Keratinocyte (primary cell): ENCODE measurements at regions not wholly inside any gene's neighbourhood (a gene's known extent, or its start where the extent isn't known, plus 50 kb on each side); places are given as distances from the start of the nearest gene placed in this dataset.

Experiments used
- DNase-seq: peaks from one replicate; pipeline ENCODE4 v3.0.0-alpha.2; 2011; ENCODE audit warnings: low read depth, missing footprints, low spot score
- FAIRE-seq: peaks from 2 replicates; lab custom pipeline; 2011; peaks lifted over from hg19 to GRCh38; lab: Jason Lieb, UNC
- H2AFZ ChIP-seq: 2 replicates; pipeline ENCODE4 v1.6.0; 2012; ENCODE audit warnings: low read length, control low read depth, inconsistent platforms; ENCODE audit not compliant: control insufficient read depth
- H3K27ac ChIP-seq: 2 replicates; pipeline ENCODE4 v1.5.1; 2011; ENCODE audit warnings: low read length; ENCODE audit not compliant: control insufficient read depth, insufficient read depth
- H3K27me3 ChIP-seq: 3 replicates; pipeline ENCODE4 v1.6.0; 2011; ENCODE audit warnings: low read length; ENCODE audit not compliant: control insufficient read depth, insufficient read depth; ENCODE audit errors: extremely low read depth
- H3K36me3 ChIP-seq, 2 experiments: 2 replicates in 1 of 2; 3 replicates in 1 of 2; pipeline ENCODE4 v1.5.1; 2011; ENCODE audit warnings: low read length in 2 of 2, mild to moderate bottlenecking in 1 of 2; ENCODE audit not compliant: control insufficient read depth in 2 of 2, insufficient read depth in 2 of 2; ENCODE audit errors: extremely low read depth in 1 of 2
- H3K4me1 ChIP-seq: 3 replicates; pipeline ENCODE4 v1.5.1; 2011; ENCODE audit warnings: low read length; ENCODE audit not compliant: control insufficient read depth, insufficient read depth; ENCODE audit errors: extremely low read depth
- H3K4me2 ChIP-seq: 3 replicates; pipeline ENCODE4 v1.6.0; 2011; ENCODE audit warnings: low read depth, low read length; ENCODE audit not compliant: control insufficient read depth, insufficient read depth; ENCODE audit errors: extremely low read depth
- H3K4me3 ChIP-seq, 3 experiments: fragments of 200-600 bp in 1 of 3; sonication (generic) in 1 of 3; 2 replicates in 2 of 3; 3 replicates in 1 of 3; pipeline ENCODE4 v1.5.1; 2011 to 2016; ENCODE audit warnings: low read length in 3 of 3, mild to moderate bottlenecking in 3 of 3, control low read depth in 2 of 3, inconsistent platforms in 1 of 3, low read depth in 1 of 3, mixed read lengths in 1 of 3, mixed run types in 1 of 3, moderate library complexity in 1 of 3; ENCODE audit not compliant: control insufficient read depth in 2 of 3, insufficient read depth in 2 of 3; ENCODE audit errors: extremely low read depth in 1 of 3
- H3K79me2 ChIP-seq: 2 replicates; pipeline ENCODE4 v1.6.0; 2012; ENCODE audit warnings: low read length; ENCODE audit not compliant: control insufficient read depth, insufficient read depth
- H3K9ac ChIP-seq: 3 replicates; pipeline ENCODE4 v1.6.0; 2011; ENCODE audit warnings: low read length; ENCODE audit not compliant: control insufficient read depth, insufficient read depth; ENCODE audit errors: extremely low read depth
- H3K9me1 ChIP-seq: 3 replicates; pipeline ENCODE4 v1.6.0; 2011; ENCODE audit warnings: low read length; ENCODE audit not compliant: control insufficient read depth, insufficient read depth; ENCODE audit errors: extremely low read depth
- H3K9me3 ChIP-seq: 2 replicates; pipeline ENCODE4 v1.5.1; 2012; ENCODE audit warnings: low read depth, low read length; ENCODE audit not compliant: control insufficient read depth
- H4K20me1 ChIP-seq: 3 replicates; pipeline ENCODE4 v1.6.0; 2011; ENCODE audit warnings: low read length; ENCODE audit not compliant: control insufficient read depth, insufficient read depth; ENCODE audit errors: extremely low read depth
- EZH2 ChIP-seq: IDR thresholded peaks from one replicate; pipeline ENCODE4 v1.6.1; 2012; ENCODE audit warnings: inconsistent platforms, mild to moderate bottlenecking, low read length, moderate library complexity
- dilution Hi-C: fragments of 300-500 bp; cut with MboI; formaldehyde crosslinking; loops from one replicate; pipeline ENCODE4 v1.7.0; 2020; ENCODE audit warnings: low sequenced_read_pairs; ENCODE audit not compliant: extremely low pct_ligation_motif_present
- TF ChIP-seq, protein P1 (sequence below), 3 experiments: IDR thresholded peaks in 1 of 3; conservative IDR thresholded peaks in 1 of 3; optimal IDR thresholded peaks in 1 of 3; 2 replicates in 2 of 3; 3 replicates in 1 of 3; pipeline versions ENCODE3 to v1.5.1; 2011; ENCODE audit warnings: low read length in 3 of 3, mild to moderate bottlenecking in 3 of 3, moderate library complexity in 2 of 3, control low read depth in 1 of 3, inconsistent platforms in 1 of 3; ENCODE audit not compliant: insufficient read depth in 2 of 3; ENCODE audit errors: extremely low read depth in 1 of 3

DNA sequence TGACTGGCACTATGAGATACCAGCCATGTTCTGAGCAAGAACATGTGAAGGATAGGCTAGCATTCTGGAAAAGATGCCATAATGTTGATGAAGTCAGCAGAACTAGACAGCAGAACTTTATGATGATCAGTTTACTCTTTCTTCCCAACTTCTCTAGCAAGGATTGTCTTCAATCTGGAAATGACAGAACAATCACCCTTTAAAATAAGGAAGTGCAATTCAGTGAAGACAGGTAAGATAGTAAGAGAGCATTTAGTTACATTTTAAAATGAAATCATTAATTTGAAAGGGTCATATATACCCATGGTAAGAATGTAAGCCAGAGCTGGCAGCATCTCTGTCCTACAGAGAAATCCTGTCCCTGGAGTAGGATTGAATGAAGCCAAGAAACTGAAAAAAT, 66.0 kb upstream of the C12orf71 start:
- Histone ChIP-seq H2AFZ (no peak overlapping the region), H3K9me3 (no peaks in the 10 kb centered on the region), H3K9ac (no peak overlapping the region), H3K4me1 (peaks cover 6% of the 10 kb centered on the region), H3K9me1 (no peaks in the 10 kb centered on the region), H3K27me3 (no peaks in the 10 kb centered on the region), H3K27ac (no peak overlapping the region), H3K36me3 (no peaks in the 10 kb centered on the region), H3K4me3 (no peak overlapping the region), H3K4me2 (no peak overlapping the region), H4K20me1 (no peaks in the 10 kb centered on the region), H3K79me2 (no peaks in the 10 kb centered on the region)
- TF ChIP-seq EZH2 = no peak
- TF ChIP-seq, protein P1, sequence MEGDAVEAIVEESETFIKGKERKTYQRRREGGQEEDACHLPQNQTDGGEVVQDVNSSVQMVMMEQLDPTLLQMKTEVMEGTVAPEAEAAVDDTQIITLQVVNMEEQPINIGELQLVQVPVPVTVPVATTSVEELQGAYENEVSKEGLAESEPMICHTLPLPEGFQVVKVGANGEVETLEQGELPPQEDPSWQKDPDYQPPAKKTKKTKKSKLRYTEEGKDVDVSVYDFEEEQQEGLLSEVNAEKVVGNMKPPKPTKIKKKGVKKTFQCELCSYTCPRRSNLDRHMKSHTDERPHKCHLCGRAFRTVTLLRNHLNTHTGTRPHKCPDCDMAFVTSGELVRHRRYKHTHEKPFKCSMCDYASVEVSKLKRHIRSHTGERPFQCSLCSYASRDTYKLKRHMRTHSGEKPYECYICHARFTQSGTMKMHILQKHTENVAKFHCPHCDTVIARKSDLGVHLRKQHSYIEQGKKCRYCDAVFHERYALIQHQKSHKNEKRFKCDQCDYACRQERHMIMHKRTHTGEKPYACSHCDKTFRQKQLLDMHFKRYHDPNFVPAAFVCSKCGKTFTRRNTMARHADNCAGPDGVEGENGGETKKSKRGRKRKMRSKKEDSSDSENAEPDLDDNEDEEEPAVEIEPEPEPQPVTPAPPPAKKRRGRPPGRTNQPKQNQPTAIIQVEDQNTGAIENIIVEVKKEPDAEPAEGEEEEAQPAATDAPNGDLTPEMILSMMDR (optimal IDR thresholded peaks at IDR 0.05 in 1 of 3, IDR thresholded peaks at IDR 0.05 in 1 of 3, conservative IDR thresholded peaks at IDR 0.05 in 1 of 3; ENCODE audit: extremely low read depth in 1 of 3, insufficient read depth in 2 of 3, low read length in 3 of 3) = no peak
- DNase-seq (no peak), FAIRE-seq (no peak)
- dilution Hi-C loops = no loop called here

DNA sequence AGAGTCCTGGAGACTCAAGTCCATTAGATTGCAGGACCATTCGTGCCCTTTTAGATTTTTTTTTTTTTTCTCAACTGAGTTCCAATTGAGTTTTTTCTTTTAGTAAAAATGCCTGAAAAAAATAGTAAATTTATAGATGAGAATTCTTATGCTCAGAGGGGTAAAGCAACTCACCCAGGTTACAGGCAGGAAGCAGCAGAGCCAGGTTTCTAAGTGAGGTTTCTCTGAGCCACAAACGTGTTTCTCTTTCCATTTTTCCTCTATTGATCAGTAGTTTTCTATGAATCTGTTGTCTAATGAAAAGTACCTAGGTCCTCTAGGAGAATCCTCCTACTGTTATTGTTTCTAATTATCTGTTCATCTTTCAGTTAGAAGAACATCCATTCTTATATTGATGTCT, 66.4 kb upstream of the C12orf71 start:
- Histone ChIP-seq H3K9ac (no peak overlapping the region), H4K20me1 (no peaks in the 10 kb centered on the region)
- FAIRE-seq = no peak

More for the DNA sequence above, 66.4 kb upstream of the C12orf71 start:
- H3K9me3 ChIP-seq = no peaks in the 10 kb centered on the region
- H3K36me3 ChIP-seq = no peaks in the 10 kb centered on the region
- no peak overlapping the region for H3K4me2 ChIP-seq
- peaks cover 6% of the 10 kb centered on the region for H3K4me1 ChIP-seq
- no peak overlapping the region for H3K27ac ChIP-seq
- H3K27me3 ChIP-seq = no peaks in the 10 kb centered on the region
- no peak overlapping the region for H2AFZ ChIP-seq
- no peak for TF ChIP-seq EZH2
- TF ChIP-seq, protein P1 (optimal IDR thresholded peaks at IDR 0.05 in 1 of 3, IDR thresholded peaks at IDR 0.05 in 1 of 3, conservative IDR thresholded peaks at IDR 0.05 in 1 of 3; ENCODE audit: extremely low read depth in 1 of 3, insufficient read depth in 2 of 3, low read length in 3 of 3) = no peak
- no peak for DNase-seq
- no peaks in the 10 kb centered on the region for H3K9me1 ChIP-seq
- no peak overlapping the region for H3K4me3 ChIP-seq
- dilution Hi-C loops = no loop called here
- no peaks in the 10 kb centered on the region for H3K79me2 ChIP-seq
